OCI-LY1 (cell line): ENCODE measurements at regions not wholly inside any gene's neighbourhood (a gene's known extent, or its start where the extent isn't known, plus 50 kb on each side); places are given as distances from the start of the nearest gene placed in this dataset.

ENCODE experiments used
- CTCF ChIP-seq: fragments of 200-600 bp; sonication (generic), shearing (Covaris generic); IDR thresholded peaks from 2 replicates; pipeline ENCODE4 v1.5.1; 2017; ENCODE audit warnings: mild to moderate bottlenecking, antibody characterized with exemption, low read length, moderate library complexity, mixed read lengths
- EZH2 ChIP-seq: fragments of 200-600 bp; sonication (generic), shearing (Covaris generic); IDR thresholded peaks from 2 replicates; pipeline ENCODE4 v1.8.0; 2017; ENCODE audit warnings: borderline replicate concordance, mixed run types, mild to moderate bottlenecking, antibody characterized with exemption, low read length, moderate library complexity, mixed read lengths

- no peak for TF ChIP-seq CTCF
- TF ChIP-seq EZH2 = no peak
Observed at GRCh38 chr9:18159254-18159653, 314.7 kb upstream of the ADAMTSL1 start.
